HUES6 (cell line): ENCODE measurements at regions not wholly inside any gene's neighbourhood (a gene's known extent, or its start where the extent isn't known, plus 50 kb on each side); places are given as distances from the start of the nearest gene placed in this dataset.
"Not testable (repeated sequence)": the region's sequence is repeated elsewhere in the genome, so short reads cannot be mapped to it uniquely, and the experiment has no call there.

Experiments used
- H3K27ac ChIP-seq: 2 replicates; pipeline ENCODE4 v1.7.0; 2013; ENCODE audit warnings: low read depth, mild to moderate bottlenecking, low read length, inconsistent platforms
- H3K27me3 ChIP-seq: 2 replicates; pipeline ENCODE4 v1.6.1; 2013; ENCODE audit warnings: low read length; ENCODE audit not compliant: control insufficient read depth, insufficient read depth
- H3K36me3 ChIP-seq: 2 replicates; pipeline ENCODE4 v1.6.1; 2013; ENCODE audit warnings: low read length; ENCODE audit not compliant: control insufficient read depth, insufficient read depth
- H3K4me1 ChIP-seq: 2 replicates; pipeline ENCODE4 v1.6.1; 2013; ENCODE audit warnings: low read length; ENCODE audit not compliant: control insufficient read depth, insufficient read depth
- H3K4me3 ChIP-seq: 2 replicates; pipeline ENCODE4 v1.5.1; 2013; ENCODE audit warnings: low read depth, low read length
- H3K9ac ChIP-seq: one replicate; pipeline ENCODE4 v1.6.1; 2013; ENCODE audit warnings: mild to moderate bottlenecking, low read length
- H3K9me3 ChIP-seq: 2 replicates; pipeline ENCODE4 v1.6.1; 2013; ENCODE audit warnings: low read depth, low read length; ENCODE audit not compliant: control insufficient read depth, insufficient read depth

DNA sequence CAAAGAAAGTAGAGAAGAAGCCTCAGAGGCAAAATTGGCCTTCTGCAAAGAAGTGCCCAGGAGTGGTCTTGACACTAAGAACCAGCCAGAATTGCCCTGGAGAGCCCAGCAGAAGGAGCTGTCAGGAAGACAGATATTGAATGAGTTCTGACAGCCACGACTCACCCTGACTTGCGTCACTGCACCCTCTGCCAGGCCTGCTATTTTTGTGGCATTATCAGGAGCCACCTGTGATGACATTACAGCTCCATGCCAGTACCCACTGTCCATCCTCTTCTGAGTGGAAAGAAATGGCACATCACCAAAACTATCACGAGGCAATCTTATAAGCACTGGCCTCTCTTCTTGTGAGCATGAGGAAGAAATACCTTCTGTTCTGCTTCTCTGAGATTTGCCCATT lies 67.7 kb downstream of the SMIM20 start:
- no peak overlapping the region for H3K27ac ChIP-seq
- H3K27me3 ChIP-seq: no peaks in the 10 kb centered on the region
- no peaks in the 10 kb centered on the region for H3K9me3 ChIP-seq

GRCh38 chr4:25982962-25983361 lies 68.9 kb downstream of the SMIM20 start:
- Histone ChIP-seq H3K9me3 (no peaks in the 10 kb centered on the region), H3K27me3 (no peaks in the 10 kb centered on the region), H3K4me1 (peaks cover 6% of the 10 kb centered on the region), H3K36me3 (no peaks in the 10 kb centered on the region), H3K4me3 (no peak overlapping the region), H3K27ac (no peak overlapping the region), H3K9ac (no peak overlapping the region)

More for the DNA sequence above, 67.7 kb downstream of the SMIM20 start:
- H3K36me3 ChIP-seq: no peaks in the 10 kb centered on the region
- H3K4me3 ChIP-seq: no peak overlapping the region
- H3K4me1 ChIP-seq: peaks cover 9% of the 10 kb centered on the region
- H3K9ac ChIP-seq: no peak overlapping the region

GRCh38 chr4:25984266-25984665 lies 70.2 kb downstream of the SMIM20 start:
- Histone ChIP-seq H3K36me3 (no peaks in the 10 kb centered on the region), H3K4me3 (no peak overlapping the region), H3K4me1 (peaks cover 3% of the 10 kb centered on the region), H3K9ac (no peak overlapping the region), H3K9me3 (no peaks in the 10 kb centered on the region), H3K27me3 (no peaks in the 10 kb centered on the region), H3K27ac (no peak overlapping the region)

DNA sequence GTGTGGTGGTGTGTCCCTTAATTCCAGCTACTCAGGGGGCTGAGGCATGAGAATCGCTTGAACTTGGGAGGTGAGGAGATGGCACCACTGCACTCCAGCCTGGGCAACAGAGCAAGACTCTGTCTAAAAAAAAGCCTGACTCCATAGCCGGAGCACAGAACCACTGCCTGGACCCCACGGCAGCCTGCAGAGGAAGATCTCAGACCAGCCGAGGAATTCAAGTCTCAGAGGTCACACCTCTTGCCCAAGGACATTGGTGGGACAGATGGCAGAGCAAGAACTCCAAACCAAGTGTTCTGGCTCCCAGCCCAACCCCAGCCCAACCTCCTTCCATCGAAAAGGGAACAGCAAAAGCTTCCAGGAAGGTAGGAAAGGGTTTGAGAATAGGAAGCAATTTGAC lies 70.8 kb downstream of the SMIM20 start:
- Histone ChIP-seq H3K4me3 (no peak overlapping the region), H3K27ac (no peak overlapping the region), H3K36me3 (no peaks in the 10 kb centered on the region), H3K4me1 (peaks cover 3% of the 10 kb centered on the region), H3K9ac (no peak overlapping the region), H3K9me3 (no peaks in the 10 kb centered on the region), H3K27me3 (no peaks in the 10 kb centered on the region)

DNA sequence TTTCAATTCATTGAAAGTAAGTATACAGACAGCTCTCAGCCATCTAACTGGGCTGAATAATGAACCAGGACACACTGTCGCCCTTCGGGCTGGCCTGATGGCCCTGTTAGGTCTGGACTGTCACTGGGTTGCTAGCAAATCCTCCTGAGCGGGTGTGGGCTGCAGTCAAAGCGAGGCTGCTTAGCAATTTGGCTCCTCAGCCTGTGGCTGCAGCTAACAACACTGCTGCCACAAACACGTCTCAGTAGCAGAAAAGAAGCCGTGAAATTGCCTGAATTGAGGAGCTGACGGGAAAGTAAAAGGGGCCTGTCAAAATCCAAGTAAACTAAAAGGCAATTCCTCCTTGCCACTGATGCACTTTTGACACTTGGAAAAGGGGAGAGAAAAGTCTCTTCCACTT lies 72.8 kb downstream of the SMIM20 start:
- Histone ChIP-seq H3K9ac (no peak overlapping the region), H3K36me3 (no peaks in the 10 kb centered on the region), H3K27ac (no peak overlapping the region), H3K4me3 (no peak overlapping the region), H3K27me3 (no peaks in the 10 kb centered on the region), H3K9me3 (no peaks in the 10 kb centered on the region), H3K4me1 (peaks cover 3% of the 10 kb centered on the region)

DNA sequence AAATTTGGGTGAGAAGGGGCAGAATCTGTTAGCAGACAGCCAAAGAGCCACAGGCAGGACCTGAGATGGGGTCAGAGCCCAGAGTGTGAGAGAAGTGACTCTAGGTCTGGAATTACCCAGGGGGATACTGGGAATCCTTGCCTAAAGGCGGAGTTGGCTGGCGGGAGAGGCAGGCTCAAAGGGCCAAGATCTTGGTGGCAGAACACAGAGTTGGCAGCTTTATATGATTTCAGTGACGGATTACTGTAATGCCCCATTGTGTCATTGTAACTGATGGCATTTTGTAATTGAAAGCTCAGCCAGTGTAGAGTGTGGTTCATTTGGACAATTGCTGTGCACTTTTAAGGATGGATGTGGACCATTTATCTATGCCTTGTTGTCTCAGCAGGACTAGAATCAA lies 77.3 kb downstream of the SMIM20 start:
- no peaks in the 10 kb centered on the region for H3K9me3 ChIP-seq
- no peak overlapping the region for H3K27ac ChIP-seq

DNA sequence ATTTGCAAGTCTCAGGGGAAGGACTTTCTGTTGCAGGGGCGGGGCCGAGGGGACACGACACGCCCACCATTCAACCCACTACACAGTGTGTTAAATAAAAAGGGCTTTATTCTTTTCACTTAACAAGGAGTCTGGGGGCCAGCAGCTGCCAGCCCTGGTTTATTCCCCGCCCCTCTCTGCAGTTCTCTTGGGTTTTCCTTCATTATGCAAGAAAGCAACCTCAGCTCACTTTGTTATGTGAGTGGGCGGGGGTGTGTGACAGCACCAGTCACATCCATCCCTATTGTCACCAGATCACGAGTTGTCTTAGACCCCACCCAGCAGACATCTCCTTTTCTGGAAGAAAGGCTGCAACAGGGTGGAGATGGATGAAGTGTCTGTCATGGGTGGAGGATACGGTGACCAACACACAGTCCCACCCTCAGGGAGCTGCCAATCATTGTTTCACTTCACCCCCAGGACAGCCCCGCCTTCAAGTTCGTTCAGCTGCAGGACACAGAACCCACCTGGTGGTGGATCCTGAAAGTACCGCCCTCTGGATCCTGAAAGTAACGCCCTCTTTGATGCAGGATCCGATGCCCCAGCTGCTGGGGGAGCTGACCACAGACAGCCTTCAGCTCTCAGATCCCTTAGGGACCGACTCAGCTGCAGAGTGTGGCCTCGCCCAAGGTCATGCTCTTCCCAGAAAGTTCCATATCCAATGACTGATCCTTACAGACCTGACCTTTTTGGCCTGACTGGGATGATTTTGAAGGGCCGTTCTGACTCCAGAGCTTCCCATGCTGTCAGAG lies 79.6 kb downstream of the SMIM20 start:
- H3K4me3 ChIP-seq: peak overlapping the region; percentile 18
- peak overlapping the region; percentile 45 for H3K9ac ChIP-seq
- H3K36me3 ChIP-seq: no peaks in the 10 kb centered on the region
- H3K4me1 ChIP-seq: peaks cover 11% of the 10 kb centered on the region; the same call in 1 of the 2 replicates
- H3K27me3 ChIP-seq: no peaks in the 10 kb centered on the region
- H3K27ac ChIP-seq: peak overlapping the region; percentile 73
- no peaks in the 10 kb centered on the region for H3K9me3 ChIP-seq

More for the DNA sequence above, 77.3 kb downstream of the SMIM20 start:
- no peaks in the 10 kb centered on the region for H3K27me3 ChIP-seq
- H3K9ac ChIP-seq: no peak overlapping the region
- no peaks in the 10 kb centered on the region for H3K36me3 ChIP-seq
- no peak overlapping the region for H3K4me3 ChIP-seq
- peaks cover 14% of the 10 kb centered on the region for H3K4me1 ChIP-seq

- not testable (repeated sequence) for H3K36me3 ChIP-seq, H3K4me3 ChIP-seq, H3K27me3 ChIP-seq, H3K27ac ChIP-seq, H3K9ac ChIP-seq, H3K9me3 ChIP-seq
- H3K4me1 ChIP-seq: peaks cover 11% of the 10 kb centered on the region; the same call in 1 of the 2 replicates
Measured at GRCh38 chr4:25994577-25994976, 80.6 kb downstream of the SMIM20 start.

- Histone ChIP-seq H3K36me3 (no peaks in the 10 kb centered on the region), H3K4me1 (no peaks in the 10 kb centered on the region), H3K27me3 (no peaks in the 10 kb centered on the region), H3K27ac (no peak overlapping the region), H3K4me3 (no peak overlapping the region), H3K9me3 (no peaks in the 10 kb centered on the region), H3K9ac (no peak overlapping the region)
Measured at GRCh38 chr4:26000274-26000950, 86.4 kb downstream of the SMIM20 start.

GRCh38 chr4:26001413-26001812 lies 87.4 kb downstream of the SMIM20 start:
- Histone ChIP-seq H3K27me3 (no peaks in the 10 kb centered on the region), H3K27ac (no peak overlapping the region), H3K9me3 (no peaks in the 10 kb centered on the region), H3K36me3 (no peaks in the 10 kb centered on the region), H3K9ac (no peak overlapping the region), H3K4me1 (no peaks in the 10 kb centered on the region), H3K4me3 (no peak overlapping the region)

DNA sequence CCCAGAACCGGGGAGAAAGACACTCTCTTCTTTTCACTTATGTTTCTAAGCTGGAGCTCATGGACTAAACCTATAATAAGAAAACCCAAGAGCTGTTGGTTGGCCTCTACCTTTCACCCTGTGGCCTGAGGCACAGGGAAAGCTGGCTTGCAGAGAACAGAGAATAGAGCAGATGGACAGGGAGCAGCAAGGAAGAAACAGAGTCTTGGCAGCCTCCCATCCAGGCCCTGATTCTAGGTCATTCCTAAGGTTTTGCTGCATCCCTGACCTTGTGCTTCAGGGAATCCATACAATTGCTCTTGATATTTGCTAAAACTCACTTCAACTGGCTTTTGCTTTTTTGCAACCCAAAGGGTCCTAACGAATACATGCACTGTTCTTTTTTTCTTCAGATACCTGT lies 87.8 kb downstream of the SMIM20 start:
- Histone ChIP-seq H3K27me3 (no peaks in the 10 kb centered on the region), H3K36me3 (no peaks in the 10 kb centered on the region), H3K9me3 (no peaks in the 10 kb centered on the region), H3K4me1 (no peaks in the 10 kb centered on the region), H3K9ac (no peak overlapping the region), H3K4me3 (no peak overlapping the region), H3K27ac (no peak overlapping the region)
